SK-N-MC (cell line): ENCODE measurements at regions not wholly inside any gene's neighbourhood (a gene's known extent, or its start where the extent isn't known, plus 50 kb on each side); places are given as distances from the start of the nearest gene placed in this dataset.

ENCODE experiments used
- EZH2 ChIP-seq: fragments of 200-600 bp; sonication (generic); IDR thresholded peaks from one replicate; pipeline ENCODE4 v1.6.1; 2017; ENCODE audit warnings: antibody characterized with exemption
- POLR2AphosphoS5 ChIP-seq: IDR thresholded peaks from 2 replicates; pipeline ENCODE4 v1.6.1; 2012; ENCODE audit warnings: mild to moderate bottlenecking, low read depth, low read length, borderline replicate concordance

GRCh38 chr5:116730706-116731105 lies 156.1 kb upstream of the SEMA6A start:
- no peak for TF ChIP-seq POLR2AphosphoS5
- no peak for TF ChIP-seq EZH2
